Suprapubic skin (tissue), 4 donors: ENCODE measurements at regions not wholly inside any gene's neighbourhood (a gene's known extent, or its start where the extent isn't known, plus 50 kb on each side); places are given as distances from the start of the nearest gene placed in this dataset.
A peak's percentile ranks its signal among the peaks of the same experiment; 100 is the strongest.

ENCODE experiments used
- DNase-seq, 2 donors: peaks; one replicate each; pipeline ENCODE4 v3.0.0-alpha.2; 2019; ENCODE audit warnings: low spot score in 2 of 2
- H3K27ac ChIP-seq: fragments of 200-600 bp; sonication (generic); one replicate; pipeline ENCODE4 v1.5.1; 2019
- H3K27me3 ChIP-seq: fragments of 200-600 bp; sonication (generic); one replicate; pipeline ENCODE4 v1.5.1; 2019
- H3K36me3 ChIP-seq: fragments of 200-600 bp; sonication (generic); one replicate; pipeline ENCODE4 v1.5.1; 2019
- H3K4me1 ChIP-seq: fragments of 200-600 bp; sonication (generic); one replicate; pipeline ENCODE4 v1.5.1; 2019
- H3K4me3 ChIP-seq: fragments of 200-600 bp; sonication (generic); one replicate; pipeline ENCODE4 v1.5.1; 2019; ENCODE audit warnings: mild to moderate bottlenecking
- H3K9me3 ChIP-seq: fragments of 200-600 bp; sonication (generic); one replicate; pipeline ENCODE4 v1.5.1; 2019
- CTCF ChIP-seq, 2 donors: fragments of 200-600 bp in 1 of 2; fragments of 450-650 bp in 1 of 2; sonication (generic) in 1 of 2; IDR thresholded peaks; one replicate each; pipeline ENCODE4 v1.5.1; 2016 to 2019; ENCODE audit warnings: antibody characterized with exemption in 2 of 2, mild to moderate bottlenecking in 1 of 2, moderate library complexity in 1 of 2
- EP300 ChIP-seq: sonication (generic); formaldehyde crosslinking; IDR thresholded peaks from one replicate; pipeline ENCODE4 v1.6.1; 2017; ENCODE audit warnings: antibody characterized with exemption
- POLR2A ChIP-seq, 2 donors: fragments of 450-650 bp; IDR thresholded peaks; one replicate each; pipeline ENCODE4 v1.6.1; 2017; ENCODE audit warnings: antibody characterized with exemption in 2 of 2, mild to moderate bottlenecking in 2 of 2, moderate library complexity in 2 of 2
- POLR2AphosphoS5 ChIP-seq, 3 donors: sonication (generic); formaldehyde crosslinking; IDR thresholded peaks; one replicate each; pipeline ENCODE4 v1.6.1; 2017; ENCODE audit warnings: antibody characterized with exemption in 3 of 3
- WGBS: methylation state at CpG from one replicate; pipeline ENCODE4 v1.1.5; 2018; 5-methylcytosine and 5-hydroxymethylcytosine counted together

GRCh38 chr22:48884786-48885185 is 942.9 kb downstream of the BRD1 start:
- Histone ChIP-seq H3K9me3 (no peaks in the 10 kb centered on the region), H3K4me1 (no peaks in the 10 kb centered on the region), H3K36me3 (no peaks in the 10 kb centered on the region), H3K27me3 (peaks cover 35% of the 10 kb centered on the region), H3K4me3 (no peak overlapping the region), H3K27ac (no peak overlapping the region)
- TF ChIP-seq EP300, result no peak
- no peak for TF ChIP-seq POLR2A (IDR thresholded peaks at IDR 0.05)
- TF ChIP-seq CTCF (IDR thresholded peaks at IDR 0.05), result no peak
- TF ChIP-seq POLR2AphosphoS5 (IDR thresholded peaks at IDR 0.05), result no peak
- 52% methylated on average over 12 of the region's 16 CpGs for WGBS
- DNase-seq, result peak; percentile 44 to 64

- TF ChIP-seq POLR2A (IDR thresholded peaks at IDR 0.05) (no peak), EP300 (no peak), CTCF (IDR thresholded peaks at IDR 0.05) (no peak), POLR2AphosphoS5 (IDR thresholded peaks at IDR 0.05) (no peak)
- H3K27ac ChIP-seq, result no peak overlapping the region
- H3K4me1 ChIP-seq, result no peaks in the 10 kb centered on the region
- H3K36me3 ChIP-seq, result no peaks in the 10 kb centered on the region
- no peak overlapping the region for H3K4me3 ChIP-seq
- DNase-seq, result peak; percentile 17 to 35
- peaks cover 35% of the 10 kb centered on the region for H3K27me3 ChIP-seq
- no peaks in the 10 kb centered on the region for H3K9me3 ChIP-seq
- 57% methylated on average over 12 of the region's 12 CpGs for WGBS
These were observed 943.3 kb downstream of the BRD1 start for GRCh38 chr22:48884324-48884723.

- peak in 1 of 2 donors; percentile 58 for DNase-seq
- H3K36me3 ChIP-seq, result no peaks in the 10 kb centered on the region
- 78% methylated on average over 16 of the region's 20 CpGs for WGBS
- H3K9me3 ChIP-seq, result no peaks in the 10 kb centered on the region
- no peak overlapping the region for H3K27ac ChIP-seq
- no peaks in the 10 kb centered on the region for H3K4me1 ChIP-seq
- peaks cover 35% of the 10 kb centered on the region for H3K27me3 ChIP-seq
- TF ChIP-seq POLR2AphosphoS5 (IDR thresholded peaks at IDR 0.05), result no peak
- no peak for TF ChIP-seq CTCF (IDR thresholded peaks at IDR 0.05)
- no peak for TF ChIP-seq POLR2A (IDR thresholded peaks at IDR 0.05)
- TF ChIP-seq EP300, result no peak
- H3K4me3 ChIP-seq, result no peak overlapping the region
These were observed 944.3 kb downstream of the BRD1 start for GRCh38 chr22:48883211-48883960.

- TF ChIP-seq POLR2A (IDR thresholded peaks at IDR 0.05), result no peak
- TF ChIP-seq POLR2AphosphoS5 (IDR thresholded peaks at IDR 0.05), result no peak
- no peak for TF ChIP-seq CTCF (IDR thresholded peaks at IDR 0.05)
- TF ChIP-seq EP300, result no peak
- Histone ChIP-seq H3K9me3 (no peaks in the 10 kb centered on the region), H3K4me1 (no peaks in the 10 kb centered on the region), H3K27ac (no peak overlapping the region), H3K4me3 (no peak overlapping the region), H3K36me3 (no peaks in the 10 kb centered on the region), H3K27me3 (peaks cover 35% of the 10 kb centered on the region)
- WGBS, result 66% methylated on average over 14 of the region's 17 CpGs
- peak; percentile 22 to 62 for DNase-seq
These were observed 945.0 kb downstream of the BRD1 start for GRCh38 chr22:48882636-48883200.

GRCh38 chr22:48881326-48881980 is 946.2 kb downstream of the BRD1 start:
- WGBS, result 91% methylated on average over 18 of the region's 22 CpGs
- no peaks in the 10 kb centered on the region for H3K9me3 ChIP-seq
- no peaks in the 10 kb centered on the region for H3K4me1 ChIP-seq
- DNase-seq, result peak in 1 of 2 donors; percentile 71
- H3K27ac ChIP-seq, result no peak overlapping the region
- H3K36me3 ChIP-seq, result no peaks in the 10 kb centered on the region
- no peak overlapping the region for H3K4me3 ChIP-seq
- peaks cover 29% of the 10 kb centered on the region for H3K27me3 ChIP-seq
- TF ChIP-seq POLR2A (IDR thresholded peaks at IDR 0.05) (no peak), EP300 (no peak), CTCF (IDR thresholded peaks at IDR 0.05) (no peak), POLR2AphosphoS5 (IDR thresholded peaks at IDR 0.05) (no peak)
